ENCODE measurements at regions not wholly inside any gene's neighbourhood (a gene's known extent, or its start where the extent isn't known, plus 50 kb on each side); places are given as distances from the start of the nearest gene placed in this dataset.
"Not testable (repeated sequence)": the region's sequence is repeated elsewhere in the genome, so short reads cannot be mapped to it uniquely, and the experiment has no call there.

DNA sequence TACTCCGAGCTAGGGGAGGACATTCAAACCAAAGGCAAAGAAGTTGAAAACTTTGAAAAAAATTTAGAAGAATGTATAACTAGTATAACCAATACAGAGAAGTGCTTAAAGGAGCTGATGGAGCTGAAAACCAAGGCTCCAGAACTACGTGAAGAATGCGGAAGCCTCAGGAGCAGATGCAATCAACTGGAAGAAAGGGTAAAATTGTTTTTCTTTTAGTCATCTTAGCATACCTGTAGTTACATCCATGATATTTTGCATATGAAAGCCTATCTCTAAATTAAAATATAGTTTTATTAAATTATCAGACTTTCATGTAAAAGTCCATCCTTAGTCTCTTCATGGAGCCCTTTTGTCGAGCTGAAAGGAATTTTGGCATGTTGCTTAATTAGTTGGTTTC lies 90.7 kb downstream of the ZNF716 start:
- TF ChIP-seq, protein P1, sequence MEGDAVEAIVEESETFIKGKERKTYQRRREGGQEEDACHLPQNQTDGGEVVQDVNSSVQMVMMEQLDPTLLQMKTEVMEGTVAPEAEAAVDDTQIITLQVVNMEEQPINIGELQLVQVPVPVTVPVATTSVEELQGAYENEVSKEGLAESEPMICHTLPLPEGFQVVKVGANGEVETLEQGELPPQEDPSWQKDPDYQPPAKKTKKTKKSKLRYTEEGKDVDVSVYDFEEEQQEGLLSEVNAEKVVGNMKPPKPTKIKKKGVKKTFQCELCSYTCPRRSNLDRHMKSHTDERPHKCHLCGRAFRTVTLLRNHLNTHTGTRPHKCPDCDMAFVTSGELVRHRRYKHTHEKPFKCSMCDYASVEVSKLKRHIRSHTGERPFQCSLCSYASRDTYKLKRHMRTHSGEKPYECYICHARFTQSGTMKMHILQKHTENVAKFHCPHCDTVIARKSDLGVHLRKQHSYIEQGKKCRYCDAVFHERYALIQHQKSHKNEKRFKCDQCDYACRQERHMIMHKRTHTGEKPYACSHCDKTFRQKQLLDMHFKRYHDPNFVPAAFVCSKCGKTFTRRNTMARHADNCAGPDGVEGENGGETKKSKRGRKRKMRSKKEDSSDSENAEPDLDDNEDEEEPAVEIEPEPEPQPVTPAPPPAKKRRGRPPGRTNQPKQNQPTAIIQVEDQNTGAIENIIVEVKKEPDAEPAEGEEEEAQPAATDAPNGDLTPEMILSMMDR (IDR thresholded peaks at IDR 0.05), result not testable (repeated sequence)
- not testable (repeated sequence) for TF ChIP-seq POLR2A, POLR2AphosphoS5, EP300 (IDR thresholded peaks at IDR 0.05)

Measured in upper lobe of left lung (tissue), 4 donors.